Keratinocyte (primary cell): ENCODE measurements at regions not wholly inside any gene's neighbourhood (a gene's known extent, or its start where the extent isn't known, plus 50 kb on each side); places are given as distances from the start of the nearest gene placed in this dataset.

Experiments
- DNase-seq: peaks from one replicate; pipeline ENCODE4 v3.0.0-alpha.2; 2011; ENCODE audit warnings: low read depth, missing footprints, low spot score
- FAIRE-seq: peaks from 2 replicates; lab custom pipeline; 2011; peaks lifted over from hg19 to GRCh38; lab: Jason Lieb, UNC
- H2AFZ ChIP-seq: 2 replicates; pipeline ENCODE4 v1.6.0; 2012; ENCODE audit warnings: low read length, control low read depth, inconsistent platforms; ENCODE audit not compliant: control insufficient read depth
- H3K27ac ChIP-seq: 2 replicates; pipeline ENCODE4 v1.5.1; 2011; ENCODE audit warnings: low read length; ENCODE audit not compliant: control insufficient read depth, insufficient read depth
- H3K27me3 ChIP-seq: 3 replicates; pipeline ENCODE4 v1.6.0; 2011; ENCODE audit warnings: low read length; ENCODE audit not compliant: control insufficient read depth, insufficient read depth; ENCODE audit errors: extremely low read depth
- H3K36me3 ChIP-seq, 2 experiments: 2 replicates in 1 of 2; 3 replicates in 1 of 2; pipeline ENCODE4 v1.5.1; 2011; ENCODE audit warnings: low read length in 2 of 2, mild to moderate bottlenecking in 1 of 2; ENCODE audit not compliant: control insufficient read depth in 2 of 2, insufficient read depth in 2 of 2; ENCODE audit errors: extremely low read depth in 1 of 2
- H3K4me1 ChIP-seq: 3 replicates; pipeline ENCODE4 v1.5.1; 2011; ENCODE audit warnings: low read length; ENCODE audit not compliant: control insufficient read depth, insufficient read depth; ENCODE audit errors: extremely low read depth
- H3K4me2 ChIP-seq: 3 replicates; pipeline ENCODE4 v1.6.0; 2011; ENCODE audit warnings: low read depth, low read length; ENCODE audit not compliant: control insufficient read depth, insufficient read depth; ENCODE audit errors: extremely low read depth
- H3K4me3 ChIP-seq, 3 experiments: fragments of 200-600 bp in 1 of 3; sonication (generic) in 1 of 3; 2 replicates in 2 of 3; 3 replicates in 1 of 3; pipeline ENCODE4 v1.5.1; 2011 to 2016; ENCODE audit warnings: low read length in 3 of 3, mild to moderate bottlenecking in 3 of 3, control low read depth in 2 of 3, inconsistent platforms in 1 of 3, low read depth in 1 of 3, mixed read lengths in 1 of 3, mixed run types in 1 of 3, moderate library complexity in 1 of 3; ENCODE audit not compliant: control insufficient read depth in 2 of 3, insufficient read depth in 2 of 3; ENCODE audit errors: extremely low read depth in 1 of 3
- H3K79me2 ChIP-seq: 2 replicates; pipeline ENCODE4 v1.6.0; 2012; ENCODE audit warnings: low read length; ENCODE audit not compliant: control insufficient read depth, insufficient read depth
- H3K9ac ChIP-seq: 3 replicates; pipeline ENCODE4 v1.6.0; 2011; ENCODE audit warnings: low read length; ENCODE audit not compliant: control insufficient read depth, insufficient read depth; ENCODE audit errors: extremely low read depth
- H3K9me1 ChIP-seq: 3 replicates; pipeline ENCODE4 v1.6.0; 2011; ENCODE audit warnings: low read length; ENCODE audit not compliant: control insufficient read depth, insufficient read depth; ENCODE audit errors: extremely low read depth
- H3K9me3 ChIP-seq: 2 replicates; pipeline ENCODE4 v1.5.1; 2012; ENCODE audit warnings: low read depth, low read length; ENCODE audit not compliant: control insufficient read depth
- H4K20me1 ChIP-seq: 3 replicates; pipeline ENCODE4 v1.6.0; 2011; ENCODE audit warnings: low read length; ENCODE audit not compliant: control insufficient read depth, insufficient read depth; ENCODE audit errors: extremely low read depth
- CTCF ChIP-seq, 3 experiments: IDR thresholded peaks in 1 of 3; conservative IDR thresholded peaks in 1 of 3; optimal IDR thresholded peaks in 1 of 3; 2 replicates in 2 of 3; 3 replicates in 1 of 3; pipeline versions ENCODE3 to v1.5.1; 2011; ENCODE audit warnings: low read length in 3 of 3, mild to moderate bottlenecking in 3 of 3, moderate library complexity in 2 of 3, control low read depth in 1 of 3, inconsistent platforms in 1 of 3; ENCODE audit not compliant: insufficient read depth in 2 of 3; ENCODE audit errors: extremely low read depth in 1 of 3
- EZH2 ChIP-seq: IDR thresholded peaks from one replicate; pipeline ENCODE4 v1.6.1; 2012; ENCODE audit warnings: inconsistent platforms, mild to moderate bottlenecking, low read length, moderate library complexity
- dilution Hi-C: fragments of 300-500 bp; cut with MboI; formaldehyde crosslinking; loops from one replicate; pipeline ENCODE4 v1.7.0; 2020; ENCODE audit warnings: low sequenced_read_pairs; ENCODE audit not compliant: extremely low pct_ligation_motif_present

GRCh38 chr3:127480196-127480954 lies 110.2 kb downstream of the TPRA1 start:
- Histone ChIP-seq H3K27me3 (peaks cover 9% of the 10 kb centered on the region), H3K9me1 (no peaks in the 10 kb centered on the region), H2AFZ (no peak overlapping the region), H3K79me2 (no peaks in the 10 kb centered on the region), H4K20me1 (no peaks in the 10 kb centered on the region), H3K4me1 (no peaks in the 10 kb centered on the region), H3K4me3 (no peak overlapping the region), H3K4me2 (no peak overlapping the region), H3K27ac (no peak overlapping the region), H3K36me3 (no peaks in the 10 kb centered on the region), H3K9ac (no peak overlapping the region), H3K9me3 (no peaks in the 10 kb centered on the region)
- dilution Hi-C loops, result no loop called here
- no peak for TF ChIP-seq CTCF (optimal IDR thresholded peaks at IDR 0.05 in 1 of 3, IDR thresholded peaks at IDR 0.05 in 1 of 3, conservative IDR thresholded peaks at IDR 0.05 in 1 of 3; ENCODE audit: extremely low read depth in 1 of 3, insufficient read depth in 2 of 3, low read length in 3 of 3)
- no peak for TF ChIP-seq EZH2
- DNase-seq, result no peak
- FAIRE-seq, result no peak

- H4K20me1 ChIP-seq, result no peaks in the 10 kb centered on the region
- no peaks in the 10 kb centered on the region for H3K36me3 ChIP-seq
- H3K9me1 ChIP-seq, result no peaks in the 10 kb centered on the region
- no peaks in the 10 kb centered on the region for H3K79me2 ChIP-seq
- H3K9me3 ChIP-seq, result no peaks in the 10 kb centered on the region
- FAIRE-seq (no peak), DNase-seq (no peak)
- H2AFZ ChIP-seq, result no peak overlapping the region
- dilution Hi-C loops, result no loop called here
- H3K4me3 ChIP-seq, result no peak overlapping the region
- H3K4me2 ChIP-seq, result no peak overlapping the region
- TF ChIP-seq CTCF (optimal IDR thresholded peaks at IDR 0.05 in 1 of 3, IDR thresholded peaks at IDR 0.05 in 1 of 3, conservative IDR thresholded peaks at IDR 0.05 in 1 of 3; ENCODE audit: extremely low read depth in 1 of 3, insufficient read depth in 2 of 3, low read length in 3 of 3), result no peak
- no peak for TF ChIP-seq EZH2
- no peak overlapping the region for H3K9ac ChIP-seq
- H3K27me3 ChIP-seq, result peaks cover 13% of the 10 kb centered on the region
- H3K4me1 ChIP-seq, result no peaks in the 10 kb centered on the region
- no peak overlapping the region for H3K27ac ChIP-seq
Observed at GRCh38 chr3:127479449-127479848, 111.1 kb downstream of the TPRA1 start.
